ENCODE measurements at regions not wholly inside any gene's neighbourhood (a gene's known extent, or its start where the extent isn't known, plus 50 kb on each side); places are given as distances from the start of the nearest gene placed in this dataset.

DNA sequence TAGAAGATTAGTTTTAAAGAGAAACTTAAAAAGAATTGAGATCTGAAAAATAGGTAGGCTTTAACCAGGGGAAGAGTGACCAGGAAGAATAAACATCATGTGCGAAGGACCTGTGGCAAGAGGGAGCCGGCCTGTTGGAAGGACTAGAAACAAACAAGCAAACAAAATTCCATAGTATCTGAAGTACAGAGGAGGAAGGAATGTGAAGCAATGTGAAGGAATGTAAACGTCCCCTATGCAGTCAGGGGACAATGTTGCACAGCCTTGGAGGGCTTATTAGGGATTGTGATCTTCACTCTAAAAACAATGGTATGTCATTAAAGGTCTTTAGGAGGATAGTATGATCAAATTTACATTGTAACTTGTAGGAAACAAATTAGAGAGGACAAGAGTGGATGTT is 84.4 kb upstream of the PLCL2 start:
- no peak overlapping the region for H3K27ac Mint-ChIP-seq
- H3K4me1 Mint-ChIP-seq: peaks cover 47% of the 10 kb centered on the region
- H3K36me3 Mint-ChIP-seq (ENCODE audit: low read depth): no peaks in the 10 kb centered on the region
- H3K27me3 Mint-ChIP-seq: peaks cover 2% of the 10 kb centered on the region
- DNase-seq (no peak), ATAC-seq (no peak)
- peaks cover 4% of the 10 kb centered on the region for H3K9me3 Mint-ChIP-seq
- no peak overlapping the region for H3K4me3 Mint-ChIP-seq

DNA sequence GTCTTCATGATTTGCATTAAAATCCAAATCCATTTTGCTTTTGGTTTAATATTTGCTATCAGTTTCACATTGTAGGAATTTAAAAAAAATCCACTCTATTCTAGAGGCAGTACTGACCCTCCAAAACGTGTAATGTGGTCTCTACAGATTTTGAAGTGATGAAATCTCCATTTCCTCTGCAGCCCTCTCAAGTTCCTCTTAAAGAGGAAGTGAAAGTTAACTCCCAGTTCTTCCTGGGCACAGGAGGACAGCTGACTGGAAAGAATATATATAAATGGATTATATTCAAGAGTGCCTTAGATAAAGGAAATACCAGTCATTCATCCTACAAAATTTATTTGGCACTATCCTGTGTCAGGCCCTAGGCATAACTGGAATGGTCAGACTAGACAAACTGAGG is 83.5 kb upstream of the PLCL2 start:
- ATAC-seq (no peak), DNase-seq (no peak)
- Mint-ChIP-seq H3K4me3 (no peak overlapping the region), H3K27ac (no peak overlapping the region), H3K36me3 (ENCODE audit: low read depth) (no peaks in the 10 kb centered on the region), H3K9me3 (peaks cover 4% of the 10 kb centered on the region), H3K4me1 (peaks cover 46% of the 10 kb centered on the region), H3K27me3 (peaks cover 2% of the 10 kb centered on the region)

DNA sequence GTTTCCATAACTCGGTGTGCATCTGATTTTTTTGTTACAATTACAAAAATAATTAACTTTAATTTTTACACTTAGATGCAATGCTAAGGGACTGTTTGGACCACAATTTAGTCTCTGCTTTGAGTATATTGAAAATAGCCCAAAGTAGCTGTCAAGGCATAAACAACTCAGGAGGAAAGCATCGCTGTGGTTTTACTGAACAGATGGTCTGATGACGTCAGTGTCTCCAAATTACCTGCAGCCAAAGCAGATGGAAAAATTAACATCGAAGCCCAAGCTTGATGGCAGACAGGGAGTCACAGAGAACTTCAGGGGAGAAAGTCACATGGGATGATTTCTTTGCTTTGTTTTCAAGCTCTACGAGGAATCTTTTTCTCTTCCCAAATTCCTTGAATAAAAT is 83.1 kb upstream of the PLCL2 start:
- Mint-ChIP-seq H3K4me3 (no peak overlapping the region), H3K4me1 (peaks cover 41% of the 10 kb centered on the region), H3K27ac (no peak overlapping the region), H3K9me3 (peaks cover 4% of the 10 kb centered on the region), H3K27me3 (peaks cover 2% of the 10 kb centered on the region), H3K36me3 (ENCODE audit: low read depth) (no peaks in the 10 kb centered on the region)
- ATAC-seq (no peak), DNase-seq (no peak)

DNA sequence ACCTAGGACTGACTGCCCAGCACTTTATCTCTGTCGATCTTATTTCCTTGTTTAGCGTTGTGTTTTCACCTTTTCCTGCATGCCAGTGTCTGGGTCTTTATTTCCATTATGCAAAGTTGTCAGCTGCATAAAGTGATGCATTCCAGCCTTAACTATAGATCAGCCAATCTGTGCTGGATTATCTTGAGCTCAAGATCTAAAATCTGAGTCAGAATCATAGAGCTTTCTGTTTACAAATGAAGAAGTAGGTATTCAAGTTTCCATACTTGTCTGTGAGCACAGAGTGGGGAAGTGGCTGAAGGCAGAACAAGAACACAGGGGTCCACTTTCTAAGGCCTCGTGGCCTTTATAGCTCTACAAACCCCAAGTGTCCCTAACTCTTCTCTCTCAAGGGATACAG is 82.4 kb upstream of the PLCL2 start:
- no peaks in the 10 kb centered on the region for H3K36me3 Mint-ChIP-seq (ENCODE audit: low read depth)
- peaks cover 4% of the 10 kb centered on the region for H3K9me3 Mint-ChIP-seq
- H3K27me3 Mint-ChIP-seq: peaks cover 2% of the 10 kb centered on the region
- ATAC-seq: peak; percentile 50
- peak overlapping the region; percentile 49 for H3K27ac Mint-ChIP-seq
- no peak for DNase-seq
- peaks cover 34% of the 10 kb centered on the region for H3K4me1 Mint-ChIP-seq
- H3K4me3 Mint-ChIP-seq: no peak overlapping the region

DNA sequence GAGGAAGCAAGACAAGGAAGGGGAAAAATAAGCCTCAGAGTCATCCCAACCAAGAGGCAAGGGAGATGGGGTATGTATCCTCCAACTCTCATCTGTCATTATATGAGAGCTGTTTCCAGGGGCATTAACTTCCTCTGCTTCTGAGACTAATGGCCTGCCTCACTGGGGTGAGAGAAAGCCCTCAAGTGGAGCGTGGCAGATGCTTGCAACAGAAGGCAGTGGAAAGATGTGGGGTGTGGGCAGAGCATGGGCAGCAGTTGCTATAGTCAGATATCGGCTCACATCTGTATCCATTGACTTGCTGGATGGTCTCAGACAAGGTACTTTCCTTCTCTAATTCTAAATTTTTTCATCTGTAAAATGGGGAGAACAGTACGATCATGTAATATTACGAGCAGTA is 81.7 kb upstream of the PLCL2 start:
- Mint-ChIP-seq H3K9me3 (peaks cover 4% of the 10 kb centered on the region), H3K4me3 (no peak overlapping the region), H3K36me3 (ENCODE audit: low read depth) (no peaks in the 10 kb centered on the region), H3K27me3 (peaks cover 2% of the 10 kb centered on the region), H3K27ac (peak overlapping the region; percentile 49), H3K4me1 (peaks cover 29% of the 10 kb centered on the region)
- DNase-seq: no peak
- no peak for ATAC-seq

DNA sequence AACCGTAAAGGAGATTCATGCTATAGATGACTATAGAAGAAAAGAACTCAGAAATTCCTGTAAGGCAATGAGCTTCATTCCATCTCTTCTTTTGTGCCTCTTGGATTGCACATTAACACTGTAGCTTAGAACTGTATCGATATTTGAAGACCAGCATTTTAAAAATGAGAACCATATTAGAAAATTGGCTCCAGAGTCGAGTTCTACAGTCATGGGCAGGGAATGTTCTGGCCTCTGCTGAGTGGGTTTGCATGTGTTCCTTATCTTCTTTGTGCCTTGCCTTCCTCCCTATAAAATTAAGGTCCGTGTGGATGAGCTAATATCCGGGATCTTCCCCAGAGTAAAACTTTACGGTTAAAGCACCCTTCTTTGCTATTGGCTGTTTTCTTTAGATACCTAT is 77.4 kb upstream of the PLCL2 start:
- H3K36me3 Mint-ChIP-seq (ENCODE audit: low read depth): no peaks in the 10 kb centered on the region
- no peaks in the 10 kb centered on the region for H3K9me3 Mint-ChIP-seq
- H3K4me3 Mint-ChIP-seq: no peak overlapping the region
- no peak overlapping the region for H3K27ac Mint-ChIP-seq
- ATAC-seq: no peak
- peaks cover 24% of the 10 kb centered on the region for H3K4me1 Mint-ChIP-seq
- no peak for DNase-seq
- peaks cover 2% of the 10 kb centered on the region for H3K27me3 Mint-ChIP-seq

DNA sequence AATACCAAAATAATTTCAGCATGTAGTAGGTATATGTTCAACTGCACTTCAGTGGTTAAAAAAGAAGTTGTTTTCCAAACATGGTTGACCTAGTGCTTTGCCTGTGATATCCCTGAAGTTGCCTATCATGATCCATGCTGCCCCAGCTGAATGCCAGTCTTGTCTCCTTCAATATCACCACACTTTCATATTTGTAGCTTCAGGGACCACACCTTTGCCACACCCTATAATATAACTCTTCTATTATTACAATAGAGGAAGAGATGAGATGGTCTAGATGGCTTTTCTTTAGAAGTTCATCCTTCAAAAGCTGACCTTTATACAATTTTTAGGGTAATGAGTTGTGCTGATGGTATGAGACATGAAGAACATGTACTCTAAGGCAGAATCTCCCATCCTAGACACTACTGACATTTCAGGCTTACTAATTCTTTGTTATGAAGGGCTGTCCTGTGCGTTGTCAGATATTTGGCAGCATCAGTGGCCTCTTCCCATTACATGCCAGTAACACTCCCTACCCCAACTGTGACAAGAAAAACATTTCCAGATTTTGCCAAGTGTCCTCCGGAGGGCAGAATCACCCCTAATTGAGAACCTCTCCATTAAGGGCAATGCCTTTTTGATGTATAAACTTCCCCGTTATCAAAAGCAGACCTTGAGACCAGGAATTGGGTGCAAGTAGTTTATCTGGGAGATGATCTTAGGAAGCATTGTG is 76.2 kb upstream of the PLCL2 start:
- Mint-ChIP-seq H3K27ac (no peak overlapping the region), H3K4me3 (no peak overlapping the region), H3K4me1 (peaks cover 23% of the 10 kb centered on the region), H3K9me3 (no peaks in the 10 kb centered on the region), H3K27me3 (peaks cover 2% of the 10 kb centered on the region), H3K36me3 (ENCODE audit: low read depth) (no peaks in the 10 kb centered on the region)
- DNase-seq (no peak), ATAC-seq (no peak)

DNA sequence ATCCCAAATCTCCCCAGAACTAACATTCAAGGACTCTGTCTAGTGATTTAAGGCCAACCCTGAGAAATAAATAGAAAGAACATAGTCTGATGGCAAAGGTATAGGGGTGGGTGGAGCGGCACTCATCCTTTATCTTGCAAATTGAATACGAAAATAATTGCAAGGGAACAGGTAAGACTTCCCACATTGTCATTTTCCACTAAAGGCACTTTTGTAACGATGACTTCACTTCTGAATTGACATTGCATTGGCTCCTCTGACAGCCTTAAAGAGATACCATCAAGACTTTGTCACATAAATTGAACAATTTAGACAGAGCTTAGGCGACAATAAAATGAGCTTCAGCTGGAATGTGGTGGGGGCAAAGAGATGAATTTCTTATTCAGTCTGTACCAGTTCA is 75.3 kb upstream of the PLCL2 start:
- no peaks in the 10 kb centered on the region for H3K27me3 Mint-ChIP-seq
- H3K9me3 Mint-ChIP-seq: no peaks in the 10 kb centered on the region
- H3K36me3 Mint-ChIP-seq (ENCODE audit: low read depth): no peaks in the 10 kb centered on the region
- ATAC-seq: no peak
- no peak for DNase-seq
- peaks cover 23% of the 10 kb centered on the region for H3K4me1 Mint-ChIP-seq
- H3K4me3 Mint-ChIP-seq: no peak overlapping the region
- no peak overlapping the region for H3K27ac Mint-ChIP-seq

DNA sequence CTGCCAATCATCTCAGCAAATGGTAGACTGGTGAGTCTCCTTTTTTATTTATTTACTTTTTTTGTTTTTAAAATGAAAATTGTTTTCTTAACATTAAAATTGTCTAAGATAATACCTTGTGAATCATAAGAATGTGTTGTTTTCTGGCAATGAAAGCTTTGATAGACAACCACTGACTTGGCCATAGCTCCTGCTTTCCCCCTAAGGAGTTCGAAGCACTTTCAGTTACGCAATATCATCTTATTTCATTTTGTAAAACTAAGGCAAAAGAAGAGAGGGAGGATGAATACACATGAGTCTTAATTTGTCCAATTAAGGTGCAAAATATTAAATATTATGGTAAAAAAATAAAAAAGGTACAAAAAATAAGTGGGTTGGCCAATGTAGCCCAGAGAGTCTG is 74.8 kb upstream of the PLCL2 start:
- Mint-ChIP-seq H3K9me3 (no peaks in the 10 kb centered on the region), H3K36me3 (ENCODE audit: low read depth) (no peaks in the 10 kb centered on the region), H3K4me1 (peaks cover 23% of the 10 kb centered on the region), H3K4me3 (no peak overlapping the region), H3K27ac (no peak overlapping the region), H3K27me3 (no peaks in the 10 kb centered on the region)
- DNase-seq: no peak
- ATAC-seq: no peak

DNA sequence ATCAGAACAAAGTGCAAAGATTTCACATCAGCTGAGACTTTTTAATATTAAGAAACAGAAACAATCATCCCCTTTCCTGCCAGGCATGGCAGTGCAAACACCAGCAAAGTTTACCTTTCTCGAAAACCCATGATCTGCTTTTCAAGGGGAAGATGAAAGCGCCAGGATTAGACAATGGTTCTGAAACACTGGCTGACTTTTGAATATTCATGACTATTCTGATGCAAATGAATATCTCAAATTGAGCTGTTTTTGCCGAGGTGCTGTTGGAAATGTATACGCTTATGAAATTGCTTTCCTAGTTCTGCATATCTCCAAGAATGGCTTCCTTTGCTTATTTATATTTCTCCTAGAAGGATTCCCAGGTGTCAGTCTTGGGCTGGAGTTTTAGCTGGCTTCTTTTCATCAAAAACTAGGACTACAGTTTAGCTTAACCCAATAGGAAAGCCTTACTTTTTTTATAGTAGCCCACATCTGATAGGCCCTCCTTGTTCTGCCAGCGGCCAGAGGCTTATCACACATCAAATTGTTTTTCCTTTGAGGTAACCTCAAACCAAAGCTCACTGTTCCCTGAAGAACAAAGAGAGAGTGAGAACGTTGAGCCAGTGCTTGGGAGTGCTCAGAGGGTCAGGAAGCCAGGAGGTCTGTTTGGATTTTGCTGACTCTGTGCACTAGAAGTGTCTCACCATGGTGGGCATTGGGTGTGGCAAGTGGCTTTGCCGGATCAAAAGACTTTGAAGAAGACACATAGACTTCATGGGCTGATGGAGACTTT is 74.0 kb upstream of the PLCL2 start:
- H3K4me1 Mint-ChIP-seq: peaks cover 23% of the 10 kb centered on the region
- H3K4me3 Mint-ChIP-seq: no peak overlapping the region
- H3K27me3 Mint-ChIP-seq: no peaks in the 10 kb centered on the region
- no peaks in the 10 kb centered on the region for H3K36me3 Mint-ChIP-seq (ENCODE audit: low read depth)
- ATAC-seq (no peak), DNase-seq (no peak)
- no peak overlapping the region for H3K27ac Mint-ChIP-seq
- no peaks in the 10 kb centered on the region for H3K9me3 Mint-ChIP-seq

DNA sequence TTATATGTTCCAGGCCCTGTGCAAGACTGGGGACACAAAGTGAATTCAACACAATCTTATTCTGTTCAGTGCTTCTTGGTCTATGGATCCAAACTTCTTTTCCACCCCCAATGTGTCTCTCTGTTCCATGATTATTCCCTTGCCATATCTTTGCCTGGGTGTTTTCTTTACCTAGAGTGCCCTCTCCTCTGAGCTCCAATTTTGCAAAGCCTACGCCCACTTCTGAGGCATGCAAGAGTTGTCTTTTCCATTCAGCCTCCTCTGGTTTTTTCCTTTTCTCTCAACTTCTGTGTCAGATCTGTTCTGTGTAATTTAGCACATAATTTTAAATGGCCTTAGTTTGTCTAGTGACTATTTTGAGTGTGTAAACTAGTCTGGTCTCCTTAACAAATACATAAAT is 72.8 kb upstream of the PLCL2 start:
- ATAC-seq (no peak), DNase-seq (no peak)
- Mint-ChIP-seq H3K27ac (no peak overlapping the region), H3K36me3 (ENCODE audit: low read depth) (no peaks in the 10 kb centered on the region), H3K4me3 (no peak overlapping the region), H3K4me1 (peaks cover 23% of the 10 kb centered on the region), H3K27me3 (no peaks in the 10 kb centered on the region), H3K9me3 (no peaks in the 10 kb centered on the region)

DNA sequence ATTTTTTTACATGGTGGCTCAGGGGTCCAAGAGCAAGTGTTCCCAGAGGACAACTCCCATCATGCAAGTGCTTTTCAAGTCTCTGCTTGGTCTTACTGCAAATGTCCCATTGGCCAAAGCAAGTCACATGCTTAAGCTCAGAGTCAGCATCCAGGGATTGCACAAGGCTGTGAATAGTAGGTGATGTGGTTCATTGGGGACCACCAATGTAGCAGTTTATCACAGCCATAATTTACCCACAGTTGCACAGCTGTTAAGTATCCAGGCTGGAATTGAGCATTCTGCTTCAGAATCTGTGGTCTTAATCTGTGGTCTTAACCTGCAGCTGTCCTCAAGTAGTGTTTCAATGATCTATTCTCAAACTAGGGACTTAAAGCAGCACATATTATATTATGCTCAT is 71.4 kb upstream of the PLCL2 start:
- Mint-ChIP-seq H3K4me3 (no peak overlapping the region), H3K27ac (no peak overlapping the region), H3K36me3 (ENCODE audit: low read depth) (no peaks in the 10 kb centered on the region), H3K4me1 (peaks cover 23% of the 10 kb centered on the region), H3K27me3 (no peaks in the 10 kb centered on the region), H3K9me3 (no peaks in the 10 kb centered on the region)
- DNase-seq: no peak
- no peak for ATAC-seq

DNA sequence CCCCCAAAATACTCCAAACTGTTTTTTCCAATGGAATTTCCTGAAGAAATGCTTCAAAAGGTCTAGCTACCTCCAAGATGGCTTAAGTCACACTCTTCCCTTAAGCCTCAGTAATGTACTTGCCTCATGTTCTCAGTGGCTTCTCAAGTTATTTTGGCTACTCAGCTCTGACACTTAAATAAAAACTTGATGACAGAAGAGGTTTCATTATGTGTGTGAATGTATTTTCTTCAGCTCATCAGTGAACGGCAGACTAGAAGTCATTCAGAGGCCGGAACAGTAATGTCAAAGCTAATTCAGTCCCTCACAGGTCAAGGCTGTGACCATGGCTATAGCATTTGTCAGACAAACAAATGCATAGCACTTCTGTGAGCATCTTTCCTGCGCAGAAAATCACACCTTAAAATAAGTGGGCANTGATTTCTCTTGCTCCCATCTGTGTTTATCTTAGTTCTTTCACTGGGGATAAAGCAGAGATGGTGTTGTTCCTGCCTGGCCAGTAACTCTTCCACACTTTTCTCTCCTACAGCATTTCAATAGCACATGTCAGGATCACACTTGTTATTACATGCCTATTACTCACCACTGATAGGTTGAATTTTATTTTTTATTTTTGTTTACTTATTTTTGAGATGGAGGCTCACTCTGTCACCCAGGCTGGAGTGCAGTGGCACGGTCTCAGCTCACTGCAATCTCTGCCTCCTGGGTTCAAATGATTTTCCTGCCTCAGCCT is 68.5 kb upstream of the PLCL2 start:
- DNase-seq: no peak
- no peak overlapping the region for H3K4me3 Mint-ChIP-seq
- peak; percentile 24 for ATAC-seq
- peaks cover 5% of the 10 kb centered on the region for H3K9me3 Mint-ChIP-seq
- H3K27ac Mint-ChIP-seq: no peak overlapping the region
- H3K4me1 Mint-ChIP-seq: peaks cover 15% of the 10 kb centered on the region
- no peaks in the 10 kb centered on the region for H3K27me3 Mint-ChIP-seq
- no peaks in the 10 kb centered on the region for H3K36me3 Mint-ChIP-seq (ENCODE audit: low read depth)

DNA sequence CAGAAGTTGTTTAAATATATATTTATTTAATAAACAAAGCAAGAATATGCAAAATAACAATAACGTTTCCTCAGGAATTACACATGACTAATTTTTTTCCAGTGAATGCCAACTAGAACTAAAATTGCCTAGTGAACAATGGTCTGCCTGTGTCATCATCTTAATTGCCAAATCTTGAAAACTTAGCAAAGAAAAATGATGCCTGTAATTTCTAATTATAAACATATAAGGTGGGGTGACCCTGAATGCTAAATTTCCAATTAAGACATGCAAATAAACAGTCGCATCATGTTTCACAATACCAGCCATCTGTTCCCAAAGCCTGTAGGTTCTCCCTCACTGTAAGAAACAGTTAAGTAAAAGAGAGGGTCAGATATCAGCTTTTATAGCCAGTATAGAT is 67.6 kb upstream of the PLCL2 start:
- no peaks in the 10 kb centered on the region for H3K36me3 Mint-ChIP-seq (ENCODE audit: low read depth)
- H3K9me3 Mint-ChIP-seq: peaks cover 5% of the 10 kb centered on the region
- no peak for ATAC-seq
- no peak overlapping the region for H3K4me3 Mint-ChIP-seq
- no peak overlapping the region for H3K27ac Mint-ChIP-seq
- DNase-seq: no peak
- peaks cover 5% of the 10 kb centered on the region for H3K4me1 Mint-ChIP-seq
- no peaks in the 10 kb centered on the region for H3K27me3 Mint-ChIP-seq

DNA sequence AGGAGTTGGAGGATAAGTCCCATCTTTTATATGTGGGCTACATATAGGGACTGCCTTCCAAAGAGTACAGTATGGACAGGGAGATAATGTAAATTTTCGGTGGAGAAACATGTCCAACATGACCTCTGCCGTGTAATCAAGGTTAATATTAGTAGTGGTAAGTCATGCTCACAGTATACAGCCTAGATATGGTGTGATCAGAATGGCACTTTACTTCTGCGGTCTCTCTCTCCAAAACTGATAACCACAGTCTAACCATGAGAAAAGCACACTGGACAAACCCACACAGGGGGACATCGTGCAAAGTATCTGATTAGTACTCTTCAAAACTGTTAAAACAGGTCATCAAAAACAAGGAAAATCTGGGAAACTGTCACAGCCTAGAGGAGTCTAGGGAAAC is 66.6 kb upstream of the PLCL2 start:
- Mint-ChIP-seq H3K9me3 (peaks cover 5% of the 10 kb centered on the region), H3K4me3 (no peak overlapping the region), H3K4me1 (peaks cover 4% of the 10 kb centered on the region), H3K27ac (no peak overlapping the region), H3K27me3 (no peaks in the 10 kb centered on the region), H3K36me3 (ENCODE audit: low read depth) (no peaks in the 10 kb centered on the region)
- DNase-seq (no peak), ATAC-seq (no peak)
